Mononuclear cell (primary cell): ENCODE measurements at regions not wholly inside any gene's neighbourhood (a gene's known extent, or its start where the extent isn't known, plus 50 kb on each side); places are given as distances from the start of the nearest gene placed in this dataset.

Experiments used
- H3K27me3 ChIP-seq: 2 replicates; pipeline ENCODE4 v1.6.0; 2011; ENCODE audit warnings: low read length, control low read depth; ENCODE audit not compliant: insufficient read depth
- H3K4me1 ChIP-seq: 2 replicates; pipeline ENCODE4 v1.5.1; 2011; ENCODE audit warnings: mild to moderate bottlenecking, low read length, control low read depth; ENCODE audit not compliant: insufficient read depth
- H3K4me3 ChIP-seq: 2 replicates; pipeline ENCODE4 v1.5.1; 2011; ENCODE audit warnings: mild to moderate bottlenecking, low read length, moderate library complexity
- H3K9me3 ChIP-seq: 2 replicates; pipeline ENCODE4 v1.5.1; 2011; ENCODE audit warnings: low read depth, mild to moderate bottlenecking, control low read depth, low read length

- H3K9me3 ChIP-seq, result no peaks in the 10 kb centered on the region
- no peaks in the 10 kb centered on the region for H3K27me3 ChIP-seq
- H3K4me1 ChIP-seq, result no peaks in the 10 kb centered on the region
- H3K4me3 ChIP-seq, result no peak overlapping the region
Measured at GRCh38 chr10:113444766-113445365, 108.0 kb upstream of the HABP2 start.

- Histone ChIP-seq H3K4me1 (no peaks in the 10 kb centered on the region), H3K9me3 (no peaks in the 10 kb centered on the region)
Measured at GRCh38 chr10:113445736-113446135, 107.1 kb upstream of the HABP2 start.

GRCh38 chr10:113446739-113447138, 106.1 kb upstream of the HABP2 start:
- no peaks in the 10 kb centered on the region for H3K4me1 ChIP-seq
- no peaks in the 10 kb centered on the region for H3K27me3 ChIP-seq
- H3K4me3 ChIP-seq, result no peak overlapping the region
- H3K9me3 ChIP-seq, result no peaks in the 10 kb centered on the region

More at GRCh38 chr10:113445736-113446135, 107.1 kb upstream of the HABP2 start:
- H3K27me3 ChIP-seq, result no peaks in the 10 kb centered on the region
- H3K4me3 ChIP-seq, result no peak overlapping the region

- H3K9me3 ChIP-seq, result no peaks in the 10 kb centered on the region
- no peaks in the 10 kb centered on the region for H3K27me3 ChIP-seq
Measured at GRCh38 chr10:113447278-113447677, 105.6 kb upstream of the HABP2 start.

GRCh38 chr10:113449006-113449695, 103.7 kb upstream of the HABP2 start:
- no peak overlapping the region for H3K4me3 ChIP-seq
- H3K27me3 ChIP-seq, result no peaks in the 10 kb centered on the region
- no peaks in the 10 kb centered on the region for H3K9me3 ChIP-seq
- no peaks in the 10 kb centered on the region for H3K4me1 ChIP-seq

More at GRCh38 chr10:113447278-113447677, 105.6 kb upstream of the HABP2 start:
- Histone ChIP-seq H3K4me3 (no peak overlapping the region), H3K4me1 (no peaks in the 10 kb centered on the region)

- Histone ChIP-seq H3K4me1 (no peaks in the 10 kb centered on the region), H3K27me3 (no peaks in the 10 kb centered on the region), H3K9me3 (no peaks in the 10 kb centered on the region), H3K4me3 (no peak overlapping the region)
Measured at GRCh38 chr10:113450046-113450804, 102.6 kb upstream of the HABP2 start.

- Histone ChIP-seq H3K4me3 (no peak overlapping the region), H3K27me3 (no peaks in the 10 kb centered on the region), H3K4me1 (no peaks in the 10 kb centered on the region), H3K9me3 (no peaks in the 10 kb centered on the region)
Measured at GRCh38 chr10:113450906-113451305, 101.9 kb upstream of the HABP2 start.

GRCh38 chr10:113452146-113452845, 100.6 kb upstream of the HABP2 start:
- H3K4me3 ChIP-seq, result no peak overlapping the region
- no peaks in the 10 kb centered on the region for H3K4me1 ChIP-seq
- H3K27me3 ChIP-seq, result no peaks in the 10 kb centered on the region
- no peaks in the 10 kb centered on the region for H3K9me3 ChIP-seq

GRCh38 chr10:113453351-113453750, 99.5 kb upstream of the HABP2 start:
- Histone ChIP-seq H3K9me3 (no peaks in the 10 kb centered on the region), H3K4me3 (no peak overlapping the region), H3K4me1 (no peaks in the 10 kb centered on the region), H3K27me3 (no peaks in the 10 kb centered on the region)

- Histone ChIP-seq H3K4me1 (no peaks in the 10 kb centered on the region), H3K9me3 (no peaks in the 10 kb centered on the region), H3K27me3 (no peaks in the 10 kb centered on the region), H3K4me3 (no peak overlapping the region)
Measured at GRCh38 chr10:113454341-113455061, 98.4 kb upstream of the HABP2 start.

GRCh38 chr10:113455947-113456346, 96.9 kb upstream of the HABP2 start:
- no peaks in the 10 kb centered on the region for H3K4me1 ChIP-seq
- no peaks in the 10 kb centered on the region for H3K27me3 ChIP-seq
- no peak overlapping the region for H3K4me3 ChIP-seq
- H3K9me3 ChIP-seq, result no peaks in the 10 kb centered on the region

- H3K27me3 ChIP-seq, result no peaks in the 10 kb centered on the region
- H3K9me3 ChIP-seq, result no peaks in the 10 kb centered on the region
- no peak overlapping the region for H3K4me3 ChIP-seq
- H3K4me1 ChIP-seq, result no peaks in the 10 kb centered on the region
Measured at GRCh38 chr10:113456741-113457140, 96.1 kb upstream of the HABP2 start.

- Histone ChIP-seq H3K9me3 (no peaks in the 10 kb centered on the region), H3K4me1 (no peaks in the 10 kb centered on the region), H3K27me3 (no peaks in the 10 kb centered on the region), H3K4me3 (no peak overlapping the region)
Measured at GRCh38 chr10:113457408-113457807, 95.4 kb upstream of the HABP2 start.

- Histone ChIP-seq H3K9me3 (no peaks in the 10 kb centered on the region), H3K4me3 (no peak overlapping the region), H3K4me1 (no peaks in the 10 kb centered on the region), H3K27me3 (no peaks in the 10 kb centered on the region)
Measured at GRCh38 chr10:113458451-113458850, 94.4 kb upstream of the HABP2 start.
